NCI-H774 (cell line): ENCODE measurements at regions not wholly inside any gene's neighbourhood (a gene's known extent, or its start where the extent isn't known, plus 50 kb on each side); places are given as distances from the start of the nearest gene placed in this dataset.
"Not testable (repeated sequence)": the region's sequence is repeated elsewhere in the genome, so short reads cannot be mapped to it uniquely, and the experiment has no call there.

ENCODE experiments used
- DNase-seq: peaks from one replicate; lab custom pipeline; 2025; lab: John Stamatoyannopoulos, UW

DNA sequence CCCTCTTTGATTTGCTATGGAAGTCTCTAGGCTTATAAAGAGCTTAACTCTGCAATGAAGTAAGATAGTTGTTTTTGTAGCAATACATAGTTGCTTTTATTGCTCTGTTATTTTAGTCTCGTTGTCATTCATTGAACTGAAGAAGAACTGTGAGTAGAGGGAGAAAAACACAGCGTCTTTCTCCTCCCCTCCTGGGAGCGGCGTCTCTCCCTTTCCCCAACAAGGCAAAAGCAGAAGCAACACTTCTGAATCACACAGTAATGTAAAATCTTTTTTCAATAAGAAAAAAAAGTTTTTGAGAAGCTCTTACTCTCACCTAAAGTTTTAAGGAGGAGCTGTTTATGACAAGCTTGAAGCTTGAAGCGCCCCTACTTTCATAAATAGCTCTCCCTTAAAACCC is 119.3 kb upstream of the SLC7A14 start:
- no peak for DNase-seq

DNA sequence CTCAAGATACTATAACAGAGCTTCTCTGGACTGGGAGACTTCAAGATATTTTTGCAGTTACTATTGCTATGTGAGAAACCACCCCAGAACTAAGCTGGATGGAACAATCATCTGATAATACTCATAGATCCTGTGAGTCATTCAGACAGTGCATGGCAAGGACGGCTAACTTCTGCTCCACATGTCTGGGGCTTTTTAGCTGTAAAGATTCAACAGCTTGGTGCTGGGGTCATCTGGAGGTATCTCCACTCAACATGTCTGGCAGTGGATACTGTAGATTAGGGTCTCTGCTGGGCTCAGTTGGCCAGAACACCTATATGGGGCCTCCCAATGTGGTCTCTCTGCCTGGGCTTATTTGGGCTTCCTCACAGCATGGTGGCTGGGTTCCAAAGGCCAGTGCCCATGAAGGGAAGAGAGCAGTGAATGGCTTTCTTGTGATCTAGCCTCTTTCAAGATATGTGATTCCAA is 117.3 kb upstream of the SLC7A14 start:
- no peak for DNase-seq

DNA sequence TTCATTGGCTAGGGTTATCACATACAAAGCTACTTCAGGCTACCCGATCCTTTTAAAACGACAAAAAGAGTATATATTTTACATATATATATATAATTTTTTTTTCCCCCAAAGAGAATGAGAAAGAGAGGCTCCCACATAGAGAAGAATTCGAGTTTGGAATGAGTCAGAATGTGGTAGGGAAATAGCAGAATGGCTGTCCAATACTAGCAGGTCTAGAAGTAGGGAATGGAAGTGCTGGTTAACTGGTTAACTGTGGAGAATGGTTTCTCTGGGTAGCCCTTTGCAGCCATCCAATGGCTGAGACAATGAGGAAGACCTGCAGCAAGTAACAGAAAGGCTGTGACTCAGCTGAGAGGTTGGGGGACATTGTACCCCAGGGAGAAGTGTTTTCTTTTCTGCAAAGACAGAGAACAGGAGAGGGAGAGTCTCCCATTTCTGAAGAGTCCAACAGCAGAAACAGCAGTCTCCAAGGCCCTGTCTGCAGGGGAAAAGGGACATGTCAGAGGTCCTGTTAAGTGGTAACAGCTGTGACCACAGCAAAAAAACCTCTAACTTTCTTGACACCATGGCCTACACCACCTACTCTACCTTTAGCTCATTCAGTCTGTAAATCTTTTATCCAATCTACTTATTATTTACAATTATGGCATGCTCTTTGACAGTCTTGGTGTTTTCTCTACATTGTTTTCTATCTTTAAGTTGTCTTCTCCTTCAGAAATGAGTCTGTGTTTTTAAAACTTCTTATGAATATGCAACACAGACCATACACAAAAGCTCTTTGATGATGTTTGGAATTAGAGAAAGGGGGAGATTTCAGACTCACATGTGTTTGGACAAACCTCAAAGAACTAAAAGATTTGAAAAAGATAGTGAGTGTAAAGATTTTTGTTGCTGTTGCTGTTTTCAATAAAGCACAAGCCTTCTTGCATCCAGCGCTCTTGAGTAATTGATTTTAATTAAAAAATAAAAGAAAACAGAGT is 116.1 kb upstream of the SLC7A14 start:
- no peak for DNase-seq

DNA sequence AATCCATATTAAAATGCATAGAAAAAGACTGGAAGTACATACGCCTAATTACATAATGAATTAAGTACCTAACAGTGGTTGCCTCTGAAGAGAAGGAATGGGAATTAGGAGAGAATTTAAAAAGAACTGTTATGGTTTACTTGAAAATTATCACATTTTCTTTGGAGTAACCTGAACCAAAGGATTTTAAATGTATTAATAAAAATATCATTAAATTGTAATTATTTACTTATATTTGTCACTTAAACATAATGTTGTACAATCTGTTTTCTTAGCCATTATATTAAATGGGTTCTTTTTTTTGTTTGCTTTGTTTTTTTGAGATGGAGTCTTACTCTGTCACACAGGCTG is 114.2 kb upstream of the SLC7A14 start:
- DNase-seq, result no peak

DNA sequence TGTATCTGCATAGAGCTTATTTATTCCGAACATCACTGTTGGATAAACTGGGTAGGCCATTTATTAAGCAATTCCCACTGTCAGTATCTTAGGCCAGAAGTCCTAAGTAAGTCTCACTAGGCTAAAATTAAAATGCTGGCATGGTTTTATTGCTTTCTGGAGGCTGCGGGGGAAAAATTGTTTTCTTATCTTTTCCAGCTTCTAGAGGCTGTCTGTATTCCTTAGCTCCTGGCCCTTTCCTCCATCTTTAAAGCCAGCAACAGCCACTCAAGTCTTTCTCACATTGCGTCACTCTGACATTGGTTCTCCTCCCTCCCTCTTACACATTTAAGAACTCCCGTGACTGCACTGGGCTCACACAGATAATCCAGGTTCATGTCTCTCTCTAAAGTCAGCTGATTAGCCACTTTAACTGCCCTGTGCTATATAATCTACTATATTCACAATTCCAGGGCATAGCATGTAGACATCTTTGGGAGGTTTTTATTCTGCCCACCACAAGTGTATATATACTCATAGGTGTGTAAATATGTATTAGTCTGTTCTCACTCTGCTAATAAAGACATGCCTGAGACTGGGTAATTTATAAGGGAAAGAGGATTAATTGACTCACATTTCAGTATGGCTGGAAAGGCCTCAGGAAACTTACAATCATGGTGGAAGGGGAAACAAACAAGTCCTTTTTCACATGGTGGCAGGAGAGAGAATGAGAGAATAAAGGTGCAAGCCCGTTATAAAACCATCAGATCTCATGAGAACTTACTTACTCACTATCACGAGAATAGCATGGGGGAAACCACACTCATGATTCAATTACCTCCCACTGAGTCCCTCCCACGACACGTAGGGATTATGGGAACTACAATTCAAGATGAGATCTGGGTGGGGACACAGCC is 113.5 kb upstream of the SLC7A14 start:
- no peak for DNase-seq

DNA sequence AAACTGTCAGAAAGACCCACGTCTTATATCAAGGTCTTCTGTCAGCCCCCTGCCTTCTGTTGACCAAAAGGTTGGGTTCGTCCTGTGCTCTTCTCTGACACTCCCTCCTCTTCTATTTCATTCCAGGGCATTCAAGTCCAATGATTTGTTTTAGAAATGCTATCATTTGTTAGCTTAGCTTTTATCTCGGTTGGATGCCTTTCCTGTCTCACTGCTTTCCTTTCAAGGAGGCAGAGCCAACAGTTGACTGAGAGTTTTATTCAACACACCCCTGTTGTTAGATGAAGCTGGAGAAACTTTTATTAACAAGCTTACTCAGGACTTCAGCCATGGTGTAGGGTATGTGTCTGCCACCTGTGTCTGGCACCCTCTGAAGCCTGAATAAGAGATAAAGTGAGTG is 112.0 kb upstream of the SLC7A14 start:
- DNase-seq, result peak; percentile 61

DNA sequence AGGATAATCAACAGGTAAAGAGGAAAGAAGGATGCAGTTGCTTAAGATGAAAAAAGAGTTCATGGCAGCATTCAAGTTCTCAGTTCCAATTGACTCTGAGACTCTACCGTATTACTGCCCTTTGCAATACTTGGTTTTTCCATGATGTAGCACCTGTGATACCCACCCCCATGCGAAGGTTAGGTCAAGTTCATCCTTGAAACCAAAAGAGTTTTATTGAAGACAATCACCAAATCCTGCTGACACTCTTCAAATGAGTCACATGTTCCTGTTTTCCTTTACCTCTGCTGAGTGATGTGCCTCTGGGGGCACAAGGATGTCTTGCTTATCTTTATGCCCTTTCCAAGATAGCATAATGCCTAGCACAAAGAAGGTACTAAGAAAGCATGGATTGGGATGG is 111.3 kb upstream of the SLC7A14 start:
- no peak for DNase-seq

DNA sequence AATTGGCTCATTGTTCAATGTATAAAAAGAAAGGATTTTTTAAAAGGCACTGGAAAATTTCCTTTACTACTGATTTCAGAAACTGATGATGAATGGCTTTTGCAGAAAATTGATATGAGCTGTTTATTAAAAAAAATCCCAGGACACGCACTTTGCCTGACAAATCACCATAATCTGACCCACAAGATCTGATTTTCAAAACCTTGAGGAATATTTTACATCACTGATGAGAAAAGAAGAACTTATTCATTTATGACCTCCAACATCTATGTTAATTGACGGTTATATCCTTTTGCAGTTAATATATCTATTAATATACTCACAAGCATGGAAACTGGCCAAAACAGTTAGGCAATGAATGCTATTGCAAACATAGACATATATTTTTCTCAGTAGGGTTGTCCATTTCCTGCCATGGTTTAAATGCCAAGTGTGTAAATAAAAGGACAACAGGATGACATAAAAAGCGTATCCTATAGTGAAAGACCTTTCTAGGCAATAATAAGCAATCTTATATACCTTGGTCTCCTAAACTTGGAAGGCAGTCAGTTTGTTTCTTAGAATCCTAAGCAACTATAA is 109.7 kb upstream of the SLC7A14 start:
- no peak for DNase-seq

DNA sequence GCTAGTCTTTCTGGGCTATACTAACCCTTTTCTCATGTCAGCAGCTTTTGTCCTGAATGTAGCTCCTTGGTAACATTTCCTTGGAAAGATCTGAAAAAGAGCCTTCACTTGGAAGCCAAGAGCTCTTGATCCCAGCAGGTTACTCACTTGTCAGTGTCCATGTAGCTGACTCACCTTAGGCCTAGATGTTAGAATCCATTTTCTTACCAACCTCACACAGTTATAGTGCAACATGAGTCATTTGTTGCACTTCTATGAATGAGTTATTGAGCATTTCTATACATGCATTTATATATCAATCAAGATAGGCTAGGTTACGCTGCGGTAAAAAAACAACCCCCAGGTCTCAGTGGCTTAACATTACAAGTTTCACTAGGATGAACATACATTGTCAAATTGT is 106.8 kb upstream of the SLC7A14 start:
- DNase-seq, result no peak

DNA sequence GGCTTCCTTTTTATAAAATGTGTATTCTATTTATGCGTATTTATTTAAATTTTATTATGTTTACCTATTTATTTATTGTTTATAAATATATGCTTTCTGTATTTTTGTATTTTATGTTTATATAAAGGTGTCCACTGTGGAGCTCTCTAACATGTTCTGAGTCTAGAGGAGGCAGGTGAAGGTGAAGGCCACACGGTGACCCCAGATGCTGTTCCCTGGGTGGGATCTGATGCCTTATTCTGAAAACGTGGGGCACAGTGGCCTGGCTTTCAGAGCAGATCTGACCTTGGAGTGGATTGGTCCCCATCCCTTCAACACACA is 104.7 kb upstream of the SLC7A14 start:
- no peak for DNase-seq

DNA sequence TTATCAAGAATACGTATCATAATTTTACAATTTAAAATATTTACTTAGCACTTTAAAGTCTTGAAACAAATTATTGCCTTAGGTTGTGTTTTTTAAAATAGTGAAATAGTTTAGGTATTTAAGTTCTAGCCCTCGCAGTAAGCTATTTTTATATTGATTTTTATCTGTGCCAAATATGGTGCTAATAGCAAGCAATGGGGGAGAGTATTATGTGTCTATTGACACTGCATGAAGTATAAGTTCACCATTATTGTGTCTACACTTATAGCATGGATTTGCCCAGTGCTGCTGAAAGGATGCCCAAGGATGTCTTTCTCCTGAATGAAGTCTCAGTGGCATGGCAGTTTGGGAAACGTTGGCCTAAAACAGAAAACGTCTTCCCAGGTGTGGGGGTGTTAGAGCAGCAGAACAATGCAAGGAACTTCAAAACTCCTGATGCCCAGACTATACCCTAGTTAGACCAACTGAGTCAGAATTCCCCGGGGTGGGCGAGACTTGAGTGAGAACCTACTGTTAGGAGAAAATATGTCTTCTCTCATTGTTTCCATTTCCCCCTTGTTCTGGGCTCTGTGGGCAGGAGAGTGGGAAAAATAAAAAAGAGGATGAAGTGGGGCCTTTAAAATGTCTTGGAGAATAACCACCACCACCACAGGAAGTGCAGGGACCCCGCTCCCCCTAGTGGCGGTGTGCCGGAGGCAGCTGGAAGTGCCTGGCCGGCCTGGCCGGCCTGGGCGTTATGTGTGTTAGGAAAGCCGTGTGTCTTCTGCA is 104.2 kb upstream of the SLC7A14 start:
- peak; percentile 47 for DNase-seq

DNA sequence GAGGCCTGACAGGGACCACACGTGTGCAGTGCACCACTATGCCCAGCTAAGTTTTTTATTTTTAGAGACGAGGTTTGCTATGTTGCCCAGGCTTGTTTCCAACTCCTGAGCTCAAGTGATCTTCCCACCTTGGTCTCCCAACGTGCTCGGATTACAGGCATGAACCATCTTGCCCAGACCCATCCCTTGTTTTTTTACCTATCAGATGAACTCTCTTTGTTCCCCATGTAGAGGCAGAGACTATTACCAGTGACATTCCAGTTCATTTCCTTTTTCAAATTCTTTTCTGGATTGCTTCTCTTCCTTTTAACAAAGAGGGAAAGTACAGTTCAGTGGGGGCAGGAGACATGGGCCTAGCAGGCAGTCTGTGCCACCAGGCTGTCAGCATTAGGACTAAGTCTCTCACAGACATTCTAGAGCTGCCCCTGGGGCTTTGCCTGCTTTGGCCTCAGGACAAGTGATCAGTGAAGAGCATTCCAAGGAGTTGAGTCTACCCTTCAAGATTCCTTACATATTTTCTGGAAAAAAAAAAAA is 103.5 kb upstream of the SLC7A14 start:
- no peak for DNase-seq

DNA sequence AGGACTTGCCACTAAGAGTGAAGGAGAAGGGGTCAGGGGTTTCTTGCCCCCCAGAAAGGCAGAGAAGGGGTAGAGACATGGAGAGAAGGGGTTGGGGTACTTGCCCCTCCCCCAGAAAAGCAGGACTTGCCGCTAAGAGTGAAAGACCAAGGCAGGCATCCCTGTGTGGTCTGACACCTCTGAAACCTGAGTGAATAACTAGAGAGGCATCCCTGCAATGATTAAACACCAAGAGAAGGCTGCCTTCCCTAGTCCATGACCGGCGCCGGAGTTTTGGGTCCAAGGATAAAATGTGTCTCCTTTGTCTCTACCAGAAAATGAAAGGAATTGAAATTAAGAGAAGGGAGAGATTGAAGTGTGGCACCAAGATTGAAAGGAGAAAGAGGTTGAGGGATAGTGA is 102.3 kb upstream of the SLC7A14 start:
- DNase-seq, result not testable (repeated sequence)

DNA sequence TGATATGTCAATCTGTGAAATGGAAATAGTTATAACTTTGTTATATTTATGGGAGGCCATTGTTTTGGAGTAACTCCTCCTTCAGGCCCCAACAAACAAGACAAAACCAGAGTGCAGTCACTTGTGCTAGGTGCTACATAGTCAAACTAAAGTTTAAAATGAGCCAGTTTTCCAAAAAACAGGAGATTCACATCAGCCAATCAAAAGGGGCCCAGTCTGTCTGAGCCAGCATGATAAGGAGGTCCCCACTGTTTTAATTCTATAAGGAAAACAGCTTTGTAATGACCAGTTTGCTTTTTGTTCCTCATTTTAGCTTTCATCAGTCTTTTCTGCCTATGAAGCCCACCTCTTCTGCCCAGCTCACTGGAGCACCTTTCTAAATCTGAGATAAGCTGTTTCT is 94.7 kb upstream of the SLC7A14 start:
- DNase-seq, result no peak

DNA sequence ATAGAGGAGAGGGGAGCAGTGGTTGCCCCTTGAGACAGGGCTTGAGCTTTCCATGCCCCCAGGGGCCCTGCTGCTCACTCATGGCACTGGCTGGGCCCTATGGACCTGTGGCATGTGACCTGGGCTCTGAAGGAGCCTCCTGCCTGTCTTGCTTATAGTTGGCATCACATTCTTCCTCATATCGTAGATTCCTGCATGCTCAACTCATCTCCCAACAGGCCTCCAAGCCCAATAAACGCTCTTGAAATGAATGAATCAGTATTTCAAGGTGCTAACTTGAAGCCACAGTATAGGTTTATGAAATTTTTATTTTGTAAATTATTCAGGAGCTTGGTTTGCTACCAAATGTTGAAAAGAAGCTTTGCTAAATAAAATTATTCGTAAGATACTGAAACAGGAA is 93.3 kb upstream of the SLC7A14 start:
- no peak for DNase-seq

DNA sequence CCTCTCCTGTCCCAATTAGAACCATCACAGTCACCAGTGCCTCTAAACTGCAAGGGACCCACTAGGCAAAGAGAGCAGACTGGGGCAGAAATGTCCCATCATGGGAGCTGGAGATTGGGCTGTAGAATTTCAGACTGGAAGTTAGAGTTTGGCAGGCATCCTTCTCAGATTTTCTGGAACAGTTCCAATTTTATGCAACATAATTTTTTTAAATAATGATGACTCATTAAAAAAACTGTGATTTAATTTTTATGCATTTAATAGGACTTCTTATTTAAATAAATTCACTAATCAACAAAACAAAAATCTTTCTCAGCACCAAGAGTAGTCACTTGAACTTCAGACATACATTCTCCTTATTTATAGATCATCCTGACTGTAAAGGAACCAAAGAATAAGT is 84.6 kb upstream of the SLC7A14 start:
- DNase-seq, result no peak

DNA sequence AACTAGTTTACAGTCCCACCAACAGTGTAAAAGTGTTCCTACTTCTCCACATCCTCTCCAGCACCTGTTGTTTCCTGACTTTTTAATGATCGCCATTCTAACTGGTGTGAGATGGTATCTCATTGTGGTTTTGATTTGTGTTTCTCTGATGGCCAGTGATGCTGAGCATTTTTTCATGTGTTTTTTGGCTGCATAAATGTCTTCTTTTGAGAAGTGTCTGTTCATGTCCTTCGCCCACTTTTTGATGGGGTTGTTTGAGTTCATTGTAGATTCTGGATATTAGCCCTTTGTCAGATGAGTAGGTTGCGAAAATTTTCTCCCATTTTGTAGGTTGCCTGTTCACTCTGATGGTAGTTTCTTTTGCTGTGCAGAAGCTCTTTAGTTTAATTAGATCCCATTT is 77.1 kb upstream of the SLC7A14 start:
- not testable (repeated sequence) for DNase-seq

DNA sequence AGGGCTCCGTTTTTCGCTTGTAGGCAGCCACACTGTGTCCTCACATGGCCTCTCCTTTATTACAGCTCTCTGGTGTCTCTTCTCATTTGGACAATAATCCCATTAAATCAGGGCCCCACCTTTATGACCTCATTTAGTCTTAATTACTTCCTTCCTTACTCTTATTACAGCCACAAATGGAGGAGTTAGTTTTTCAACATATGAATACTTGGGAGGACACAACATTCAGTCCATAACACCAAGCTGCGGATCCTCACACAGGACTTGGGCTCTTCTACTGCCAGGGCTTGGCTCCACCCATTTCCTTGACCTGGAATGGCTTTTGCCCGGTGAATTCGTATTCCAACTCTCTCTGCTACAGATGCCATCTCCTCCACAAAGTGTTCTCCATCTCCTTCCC is 74.3 kb upstream of the SLC7A14 start:
- no peak for DNase-seq

DNA sequence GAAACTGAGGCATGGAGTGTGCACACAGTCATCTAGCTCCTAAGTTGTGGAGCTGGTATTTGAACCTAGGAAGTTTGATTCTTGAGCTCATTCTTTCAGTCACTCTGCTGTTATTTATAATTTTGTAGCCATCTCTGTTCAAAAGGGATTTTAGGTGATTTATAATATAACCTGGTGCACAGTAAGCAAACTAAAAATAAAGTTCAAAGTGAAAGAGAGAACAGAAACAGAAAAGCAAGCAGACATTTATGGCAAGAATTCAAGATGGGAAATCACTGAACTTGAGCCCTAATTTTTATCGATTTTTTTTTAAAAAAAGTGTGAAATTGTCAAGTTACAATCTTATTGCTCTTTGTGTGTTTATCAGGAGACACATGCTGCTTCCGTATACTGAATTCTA is 71.4 kb upstream of the SLC7A14 start:
- DNase-seq, result no peak

DNA sequence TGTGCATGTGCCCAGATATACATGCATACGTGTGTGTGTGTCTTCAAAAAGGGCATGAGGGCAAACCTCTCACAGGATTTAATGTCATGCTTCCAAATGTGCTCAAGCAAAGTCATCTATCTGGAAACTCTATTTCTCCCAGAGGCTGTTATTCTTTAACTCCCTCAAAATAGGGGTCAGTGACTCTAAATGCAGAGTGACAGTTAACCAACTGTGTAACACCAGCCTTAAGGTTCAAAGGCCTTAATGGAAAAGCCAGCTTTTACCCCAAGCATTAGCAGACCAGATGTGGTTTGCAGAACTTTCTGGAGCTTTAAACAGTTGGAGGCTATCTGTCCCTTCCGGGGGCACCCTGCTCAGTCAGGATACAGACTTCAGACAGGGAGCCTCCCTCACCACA is 70.4 kb upstream of the SLC7A14 start:
- no peak for DNase-seq

DNA sequence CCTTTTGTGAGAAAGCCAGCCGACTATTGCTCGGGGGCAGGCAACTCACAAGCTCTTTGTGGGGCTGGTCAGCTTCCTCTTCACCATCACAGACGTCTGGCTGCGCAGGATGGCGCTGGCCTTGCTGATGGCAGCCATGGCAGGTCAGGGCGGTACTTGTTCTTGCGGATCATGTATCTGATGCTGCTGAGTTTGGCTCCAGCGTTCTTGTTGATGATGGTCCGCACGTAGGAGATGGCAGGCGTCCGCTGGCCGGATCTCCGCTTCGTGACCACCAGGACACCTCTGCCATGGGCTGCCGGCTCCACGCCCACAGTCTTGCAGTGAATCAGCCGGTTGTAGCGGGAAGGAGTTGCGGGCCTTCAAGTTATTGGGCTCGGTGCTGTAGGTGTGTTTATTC is 67.9 kb upstream of the SLC7A14 start:
- no peak for DNase-seq
